A549 (cell line): ENCODE measurements at regions not wholly inside any gene's neighbourhood (a gene's known extent, or its start where the extent isn't known, plus 50 kb on each side); places are given as distances from the start of the nearest gene placed in this dataset.

Experiments
- ATAC-seq, 2 experiments: fragments of 200-7000 bp in 1 of 2; fragments of >200 bp in 1 of 2; cut with Nextera tagmentation in 1 of 2; cut with Tn5 transposase in 1 of 2; 3 replicates each; pipeline versions ENCODE4 v1.8.0 to v1.9.1; 2018 to 2020; ENCODE audit warnings: mild to moderate bottlenecking in 1 of 2, moderate library complexity in 1 of 2
- CTCF ChIA-PET: fragments of 300-600 bp; sonication (Branson Sonifier 250); formaldehyde crosslinking; extraction: SDS; loops from one replicate; lab custom pipeline; 2021; ENCODE audit warnings: antibody characterized with exemption, inconsistent platforms; lab: Yijun Ruan, JAX
- POLR2A ChIA-PET: fragments of 350-600 bp; formaldehyde crosslinking; extraction: SDS; loops from one replicate; lab custom pipeline; 2021; ENCODE audit warnings: antibody characterized with exemption, inconsistent platforms; lab: Yijun Ruan, JAX
- DNase-seq, 2 experiments: peaks; one replicate each; pipeline versions ENCODE4 v3.0.0 to v3.0.0-alpha.2; 2011 to 2016; ENCODE audit warnings: low read depth in 1 of 2, low spot score in 1 of 2
- FAIRE-seq: peaks from 2 replicates; lab custom pipeline; 2011; peaks lifted over from hg19 to GRCh38; lab: Jason Lieb, UNC
- H3K27ac ChIP-seq, 2 experiments: fragments of >200 bp; sonication (Bioruptor Twin); formaldehyde crosslinking; 3 replicates each; pipeline ENCODE4 v1.5.1; 2016 to 2017
- H3K4me1 ChIP-seq: fragments of >200 bp; sonication (Bioruptor Twin); formaldehyde crosslinking; 3 replicates; pipeline ENCODE4 v1.6.1; 2016
- H3K4me2 ChIP-seq: fragments of >200 bp; sonication (Bioruptor Twin); formaldehyde crosslinking; 3 replicates; pipeline ENCODE4 v1.6.1; 2016
- H3K4me3 ChIP-seq: fragments of >200 bp; sonication (Bioruptor Twin); formaldehyde crosslinking; 3 replicates; pipeline ENCODE4 v1.5.1; 2016
- H3K9me3 ChIP-seq: fragments of >200 bp; sonication (Bioruptor Twin); formaldehyde crosslinking; 3 replicates; pipeline ENCODE4 v1.6.1; 2016
- BCL3 ChIP-seq: fragments of >200 bp; sonication (Bioruptor Twin); formaldehyde crosslinking; IDR thresholded peaks from 3 replicates; pipeline ENCODE4 v1.6.1; 2016
- CBX2 ChIP-seq: fragments of 200-600 bp; sonication (generic); IDR thresholded peaks from 2 replicates; pipeline ENCODE4 v1.6.1; 2016; ENCODE audit warnings: low read depth, mild to moderate bottlenecking, borderline replicate concordance
- EP300 ChIP-seq, 2 experiments: fragments of >200 bp; sonication (Bioruptor Twin); formaldehyde crosslinking; IDR thresholded peaks; 2 replicates in 1 of 2; 3 replicates in 1 of 2; pipeline ENCODE4 v1.6.1; 2016 to 2017
- ESRRA ChIP-seq: fragments of 150-350 bp; IDR thresholded peaks from 2 replicates; pipeline ENCODE4 v1.6.1; 2014; ENCODE audit warnings: mild to moderate bottlenecking, low read length, borderline replicate concordance
- FOSB ChIP-seq: fragments of 250-450 bp; sonication (Bioruptor Pico); IDR thresholded peaks from 2 replicates; pipeline ENCODE4 v1.5.0; 2020; ENCODE audit warnings: mild to moderate bottlenecking, moderate library complexity
- FOXS1 ChIP-seq: fragments of 250-450 bp; sonication (Bioruptor Pico); IDR thresholded peaks from 2 replicates; pipeline ENCODE4 v1.5.0; 2020; ENCODE audit warnings: mild to moderate bottlenecking, moderate library complexity
- GATA3 ChIP-seq: IDR thresholded peaks from 2 replicates; pipeline ENCODE4 v1.6.1; 2012; ENCODE audit warnings: borderline replicate concordance
- HEYL ChIP-seq: fragments of 250-450 bp; sonication (Bioruptor Pico); IDR thresholded peaks from 2 replicates; pipeline ENCODE4 v1.8.0; 2021; ENCODE audit warnings: mild to moderate bottlenecking, moderate library complexity
- HMGXB4 ChIP-seq: fragments of 250-450 bp; sonication (Bioruptor Pico); IDR thresholded peaks from 2 replicates; pipeline ENCODE4 v1.5.0; 2021; ENCODE audit warnings: mild to moderate bottlenecking, moderate library complexity, borderline replicate concordance
- HOXA7 ChIP-seq: fragments of 250-450 bp; sonication (Bioruptor Pico); IDR thresholded peaks from 2 replicates; pipeline ENCODE4 v1.5.0; 2020; ENCODE audit warnings: mild to moderate bottlenecking, moderate library complexity
- KDM5A ChIP-seq: fragments of 200-600 bp; sonication (generic); IDR thresholded peaks from 2 replicates; pipeline ENCODE4 v1.6.1; 2016; ENCODE audit warnings: antibody characterized with exemption, mild to moderate bottlenecking
- MAFK ChIP-seq: fragments of 450-650 bp; IDR thresholded peaks from 2 replicates; pipeline ENCODE4 v1.6.1; 2014; ENCODE audit not compliant: partially characterized antibody
- PHF8 ChIP-seq: fragments of 200-600 bp; sonication (generic); IDR thresholded peaks from 2 replicates; pipeline ENCODE4 v1.6.1; 2016; ENCODE audit warnings: low read depth, mild to moderate bottlenecking, antibody characterized with exemption, moderate library complexity, borderline replicate concordance
- RARB ChIP-seq: fragments of 250-450 bp; sonication (Bioruptor Pico); IDR thresholded peaks from 2 replicates; pipeline ENCODE4 v1.8.0; 2021; ENCODE audit warnings: mild to moderate bottlenecking, moderate library complexity
- RNF2 ChIP-seq: fragments of 200-600 bp; sonication (generic); IDR thresholded peaks from 2 replicates; pipeline ENCODE4 v1.6.1; 2016; ENCODE audit warnings: low read depth, mild to moderate bottlenecking, antibody characterized with exemption, moderate library complexity, borderline replicate concordance
- SREBF2 ChIP-seq: fragments of 450-650 bp; IDR thresholded peaks from 2 replicates; pipeline ENCODE4 v1.6.1; 2014; ENCODE audit warnings: mild to moderate bottlenecking, moderate library complexity
- ZNF302 ChIP-seq: fragments of 250-450 bp; sonication (Bioruptor Pico); IDR thresholded peaks from 2 replicates; pipeline ENCODE4 v1.9.0; 2021; ENCODE audit warnings: inconsistent platforms, mild to moderate bottlenecking, moderate library complexity
- ZSCAN20 ChIP-seq: fragments of 250-450 bp; sonication (Bioruptor Pico); IDR thresholded peaks from 2 replicates; pipeline ENCODE4 v1.8.0; 2022; ENCODE audit warnings: mild to moderate bottlenecking, moderate library complexity
- WGBS: methylation state at CpG from one replicate; pipeline ENCODE4 v1.1.6; 2017; ENCODE audit errors: missing lambda C conversion rate; 5-methylcytosine and 5-hydroxymethylcytosine counted together
- TF ChIP-seq, protein P1 (sequence below): fragments of 150-350 bp; IDR thresholded peaks from 2 replicates; pipeline ENCODE4 v1.6.1; 2014; ENCODE audit warnings: low read depth, mild to moderate bottlenecking, low read length
- TF ChIP-seq, protein P2 (sequence below): fragments of >200 bp; sonication (Bioruptor Twin); formaldehyde crosslinking; IDR thresholded peaks from 2 replicates; pipeline ENCODE4 v1.6.1; 2016
- TF ChIP-seq, protein P3 (sequence below): IDR thresholded peaks from 2 replicates; pipeline ENCODE4 v1.6.1; 2012
- TF ChIP-seq, protein P4 (sequence below): IDR thresholded peaks from 2 replicates; pipeline ENCODE4 v1.6.1; 2012; ENCODE audit warnings: low read depth, borderline replicate concordance
- TF ChIP-seq, protein P5 (sequence below): fragments of 250-450 bp; sonication (Bioruptor Pico); IDR thresholded peaks from 2 replicates; pipeline ENCODE4 v1.5.0; 2020; ENCODE audit warnings: low read depth, mild to moderate bottlenecking, moderate library complexity

DNA sequence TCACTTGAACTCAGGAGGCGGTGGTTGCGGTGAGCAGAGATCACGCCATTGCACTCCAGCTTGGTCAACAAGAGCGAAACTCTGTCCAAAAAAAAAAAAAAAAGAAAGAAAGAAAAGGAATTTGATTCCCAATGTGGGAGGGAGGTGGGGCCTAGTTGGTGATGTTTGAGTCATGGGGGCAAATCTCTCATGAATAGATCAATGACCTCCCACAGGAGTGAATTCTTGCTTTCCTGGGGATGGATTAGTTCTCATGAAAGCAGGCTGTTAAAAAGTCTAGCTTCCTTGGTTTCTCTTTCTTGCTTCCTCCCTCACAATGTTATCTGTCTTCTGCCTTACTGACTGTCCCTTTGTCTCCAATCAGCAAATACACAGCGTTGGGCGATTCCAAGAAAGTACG, 419.5 kb upstream of the RPS6KA3 start:
- Histone ChIP-seq H3K4me1 (no peaks in the 10 kb centered on the region), H3K9me3 (no peaks in the 10 kb centered on the region), H3K27ac (no peak overlapping the region), H3K4me2 (no peak overlapping the region), H3K4me3 (no peak overlapping the region)
- FAIRE-seq (no peak), DNase-seq (no peak), ATAC-seq (no peak)
- ChIA-PET POLR2A (no interaction called here), CTCF (no interaction called here)
- TF ChIP-seq HMGXB4 (no peak), ZNF302 (no peak), MAFK (no peak), FOXS1 (CRISPR knock-in tag) (no peak), PHF8 (no peak), RNF2 (no peak), SREBF2 (no peak), ZSCAN20 (CRISPR knock-in tag) (no peak), HOXA7 (no peak), GATA3 (no peak), CBX2 (no peak)
- TF ChIP-seq, protein P1, sequence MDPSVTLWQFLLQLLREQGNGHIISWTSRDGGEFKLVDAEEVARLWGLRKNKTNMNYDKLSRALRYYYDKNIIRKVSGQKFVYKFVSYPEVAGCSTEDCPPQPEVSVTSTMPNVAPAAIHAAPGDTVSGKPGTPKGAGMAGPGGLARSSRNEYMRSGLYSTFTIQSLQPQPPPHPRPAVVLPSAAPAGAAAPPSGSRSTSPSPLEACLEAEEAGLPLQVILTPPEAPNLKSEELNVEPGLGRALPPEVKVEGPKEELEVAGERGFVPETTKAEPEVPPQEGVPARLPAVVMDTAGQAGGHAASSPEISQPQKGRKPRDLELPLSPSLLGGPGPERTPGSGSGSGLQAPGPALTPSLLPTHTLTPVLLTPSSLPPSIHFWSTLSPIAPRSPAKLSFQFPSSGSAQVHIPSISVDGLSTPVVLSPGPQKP: no peak
- TF ChIP-seq, protein P2, sequence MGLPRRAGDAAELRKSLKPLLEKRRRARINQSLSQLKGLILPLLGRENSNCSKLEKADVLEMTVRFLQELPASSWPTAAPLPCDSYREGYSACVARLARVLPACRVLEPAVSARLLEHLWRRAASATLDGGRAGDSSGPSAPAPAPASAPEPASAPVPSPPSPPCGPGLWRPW: no peak
- TF ChIP-seq, protein P3, sequence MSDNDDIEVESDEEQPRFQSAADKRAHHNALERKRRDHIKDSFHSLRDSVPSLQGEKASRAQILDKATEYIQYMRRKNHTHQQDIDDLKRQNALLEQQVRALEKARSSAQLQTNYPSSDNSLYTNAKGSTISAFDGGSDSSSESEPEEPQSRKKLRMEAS: no peak
- WGBS: 79% methylated on average over 7 of the region's 7 CpGs

- ATAC-seq (no peak), DNase-seq (no peak), FAIRE-seq (peak; percentile 98)
- Histone ChIP-seq H3K9me3 (no peaks in the 10 kb centered on the region), H3K4me2 (no peak overlapping the region), H3K27ac (no peak overlapping the region), H3K4me3 (no peak overlapping the region), H3K4me1 (peaks cover under 1% of the 10 kb centered on the region; the same call in 1 of the 3 replicates)
- CTCF ChIA-PET: no interaction called here
- WGBS: 66% methylated on average over 5 of the region's 5 CpGs
- no peak for TF ChIP-seq RARB
- no peak for TF ChIP-seq EP300 (IDR thresholded peaks at IDR 0.05)
- no peak for TF ChIP-seq FOSB (CRISPR knock-in tag)
- no peak for TF ChIP-seq BCL3
- TF ChIP-seq, protein P4, sequence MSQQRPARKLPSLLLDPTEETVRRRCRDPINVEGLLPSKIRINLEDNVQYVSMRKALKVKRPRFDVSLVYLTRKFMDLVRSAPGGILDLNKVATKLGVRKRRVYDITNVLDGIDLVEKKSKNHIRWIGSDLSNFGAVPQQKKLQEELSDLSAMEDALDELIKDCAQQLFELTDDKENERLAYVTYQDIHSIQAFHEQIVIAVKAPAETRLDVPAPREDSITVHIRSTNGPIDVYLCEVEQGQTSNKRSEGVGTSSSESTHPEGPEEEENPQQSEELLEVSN: no peak
- TF ChIP-seq ESRRA: no peak
- no peak for TF ChIP-seq KDM5A
- TF ChIP-seq, protein P5, sequence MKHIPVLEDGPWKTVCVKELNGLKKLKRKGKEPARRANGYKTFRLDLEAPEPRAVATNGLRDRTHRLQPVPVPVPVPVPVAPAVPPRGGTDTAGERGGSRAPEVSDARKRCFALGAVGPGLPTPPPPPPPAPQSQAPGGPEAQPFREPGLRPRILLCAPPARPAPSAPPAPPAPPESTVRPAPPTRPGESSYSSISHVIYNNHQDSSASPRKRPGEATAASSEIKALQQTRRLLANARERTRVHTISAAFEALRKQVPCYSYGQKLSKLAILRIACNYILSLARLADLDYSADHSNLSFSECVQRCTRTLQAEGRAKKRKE (CRISPR knock-in tag): no peak
- TF ChIP-seq HEYL: no peak
- TF ChIP-seq, all 56 proteins: peak for 0
- POLR2A ChIA-PET: no interaction called here
Measured at GRCh38 chrX:20685652-20686051, 418.9 kb upstream of the RPS6KA3 start.
